ENCODE measurements at regions not wholly inside any gene's neighbourhood (a gene's known extent, or its start where the extent isn't known, plus 50 kb on each side); places are given as distances from the start of the nearest gene placed in this dataset.

DNA sequence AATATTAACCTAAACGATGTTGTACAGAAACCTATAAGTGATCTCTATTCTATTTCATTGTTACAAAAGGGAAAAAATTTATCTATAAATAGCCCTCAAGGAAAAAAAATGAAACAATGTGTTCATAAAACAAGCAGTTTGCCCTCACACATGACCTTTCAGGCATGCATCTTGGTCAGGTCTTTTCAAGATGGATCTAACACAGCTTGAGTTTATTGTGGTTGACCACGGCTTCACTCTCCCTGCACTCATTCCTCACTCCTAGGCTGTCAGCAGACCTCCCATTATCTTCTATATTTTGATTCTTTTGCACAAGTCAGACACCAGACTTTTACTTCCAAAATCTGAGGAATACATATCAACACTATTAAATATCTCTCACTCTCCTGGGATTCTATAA is 544.3 kb downstream of the KCNT2 start:
- Histone ChIP-seq H2AFZ (ENCODE audit: low read depth, low read length, poor library complexity, severe bottlenecking) (no peak overlapping the region), H3K79me2 (ENCODE audit: insufficient read depth, low read length) (no peaks in the 10 kb centered on the region), H3K4me1 (ENCODE audit: control insufficient read depth in 1 of 2, insufficient read depth in 2 of 2, low read length in 2 of 2) (peaks cover 3 to 4% of the 10 kb centered on the region in 2 experiments; a peak in 2 of 4 replicates), H3K36me3 (ENCODE audit: control insufficient read depth in 1 of 2, insufficient read depth in 2 of 2, low read length in 2 of 2) (no peaks in the 10 kb centered on the region), H4K20me1 (ENCODE audit: insufficient read depth) (no peaks in the 10 kb centered on the region), H3K9ac (ENCODE audit: low read length) (no peak overlapping the region), H3K9me2 (ENCODE audit: insufficient read depth) (no peaks in the 10 kb centered on the region), H3K27ac (ENCODE audit: low read depth, low read length) (no peak overlapping the region), H3K4me3 (replicated peaks in 1 of 2; ENCODE audit: low read depth in 1 of 2, low read length in 2 of 2) (no peak overlapping the region), H3K4me2 (ENCODE audit: low read length) (no peak overlapping the region), H3K9me3 (ENCODE audit: control insufficient read depth in 1 of 2, insufficient read depth in 1 of 2, low read depth in 1 of 2, low read length in 2 of 2) (no peaks in the 10 kb centered on the region), H3K27me3 (ENCODE audit: insufficient read depth, low read length) (no peaks in the 10 kb centered on the region)
- ATAC-seq (peak; percentile 44; the same call in 1 of the 2 replicates), DNase-seq (ENCODE audit: low read depth, low spot score) (no peak)
- TF ChIP-seq EZH2phosphoT487 (IDR thresholded peaks at IDR 0.05; ENCODE audit: borderline replicate concordance) (no peak), ZNF274 (IDR thresholded peaks at IDR 0.05; ENCODE audit: low read depth, low read length) (no peak), CBX3 (IDR thresholded peaks at IDR 0.05; ENCODE audit: low read depth) (no peak), CTCF (IDR thresholded peaks at IDR 0.05 in 2 of 3, conservative IDR thresholded peaks at IDR 0.05 in 1 of 3; ENCODE audit: borderline replicate concordance in 1 of 3, insufficient read depth in 1 of 3, low read depth in 2 of 3, low read length in 2 of 3) (no peak), TCF7L2 (IDR thresholded peaks at IDR 0.05; ENCODE audit: borderline replicate concordance, extremely low read depth, insufficient read depth, insufficient read length) (no peak), ELF1 (IDR thresholded peaks at IDR 0.05; ENCODE audit: borderline replicate concordance, low read depth) (no peak), FOSL1 (IDR thresholded peaks at IDR 0.05; ENCODE audit: low read depth) (no peak), SIN3A (IDR thresholded peaks at IDR 0.05; ENCODE audit: low read depth) (no peak)
- TF ChIP-seq, protein P1, sequence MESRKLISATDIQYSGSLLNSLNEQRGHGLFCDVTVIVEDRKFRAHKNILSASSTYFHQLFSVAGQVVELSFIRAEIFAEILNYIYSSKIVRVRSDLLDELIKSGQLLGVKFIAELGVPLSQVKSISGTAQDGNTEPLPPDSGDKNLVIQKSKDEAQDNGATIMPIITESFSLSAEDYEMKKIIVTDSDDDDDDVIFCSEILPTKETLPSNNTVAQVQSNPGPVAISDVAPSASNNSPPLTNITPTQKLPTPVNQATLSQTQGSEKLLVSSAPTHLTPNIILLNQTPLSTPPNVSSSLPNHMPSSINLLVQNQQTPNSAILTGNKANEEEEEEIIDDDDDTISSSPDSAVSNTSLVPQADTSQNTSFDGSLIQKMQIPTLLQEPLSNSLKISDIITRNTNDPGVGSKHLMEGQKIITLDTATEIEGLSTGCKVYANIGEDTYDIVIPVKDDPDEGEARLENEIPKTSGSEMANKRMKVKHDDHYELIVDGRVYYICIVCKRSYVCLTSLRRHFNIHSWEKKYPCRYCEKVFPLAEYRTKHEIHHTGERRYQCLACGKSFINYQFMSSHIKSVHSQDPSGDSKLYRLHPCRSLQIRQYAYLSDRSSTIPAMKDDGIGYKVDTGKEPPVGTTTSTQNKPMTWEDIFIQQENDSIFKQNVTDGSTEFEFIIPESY (IDR thresholded peaks at IDR 0.05; ENCODE audit: extremely low read depth, insufficient replicate concordance, low read length): no peak
- ChIA-PET CTCF (no interaction called here), POLR2A (no interaction called here), RAD21 (ENCODE audit: low non-redundant PET in 1 of 2, low total read pairs in 2 of 2, uncharacterized antibody in 2 of 2, unreplicated experiment in 2 of 2) (no interaction called here)
- BruUV-seq (replicated peaks): no TSS peak
- intact Hi-C loops (cut with micrococcal nuclease): no loop called here

Measured in HCT116 (cell line).